ENCODE measurements at regions not wholly inside any gene's neighbourhood (a gene's known extent, or its start where the extent isn't known, plus 50 kb on each side); places are given as distances from the start of the nearest gene placed in this dataset.
"Not testable (repeated sequence)": the region's sequence is repeated elsewhere in the genome, so short reads cannot be mapped to it uniquely, and the experiment has no call there.

DNA sequence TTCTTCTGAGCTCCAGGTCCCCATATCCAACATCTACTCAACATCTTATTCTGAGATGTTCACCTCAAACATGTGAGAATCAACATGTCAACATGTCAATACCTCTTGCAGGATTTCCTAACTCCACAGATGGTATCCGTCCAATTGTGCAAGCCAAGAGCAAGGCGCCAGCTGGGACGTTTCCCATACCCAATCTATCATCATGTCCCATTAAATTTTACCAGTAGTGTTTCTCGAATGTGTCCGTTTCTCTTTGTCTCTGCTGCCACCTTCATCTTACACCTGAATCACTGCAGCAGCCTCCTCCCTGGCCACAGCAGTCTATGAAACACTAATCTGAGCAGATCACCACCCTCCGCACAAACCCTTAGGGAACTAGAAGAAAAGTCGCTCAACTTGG is 78.0 kb upstream of the RPS6KA2 start:
- H3K9me3 ChIP-seq (ENCODE audit: control insufficient read depth in 1 of 2, low read length in 2 of 2), result no peaks in the 10 kb centered on the region
- H3K4me3 ChIP-seq (ENCODE audit: low read depth in 1 of 2, low read length in 2 of 2), result no peak overlapping the region
- H3K4me1 ChIP-seq (ENCODE audit: control insufficient read depth in 1 of 2, insufficient read depth in 2 of 2, low read length in 2 of 2), result peaks cover 0 to 9% of the 10 kb centered on the region in 2 donors
- H3K27me3 ChIP-seq (ENCODE audit: control insufficient read depth in 1 of 2, insufficient read depth in 2 of 2, low read length in 2 of 2), result no peaks in the 10 kb centered on the region
- H3K27ac ChIP-seq (ENCODE audit: low read depth, low read length), result no peak overlapping the region
- no peaks in the 10 kb centered on the region for H3K36me3 ChIP-seq (ENCODE audit: control insufficient read depth in 1 of 2, insufficient read depth in 2 of 2, low read length in 2 of 2)
- H3K9ac ChIP-seq (ENCODE audit: low read depth in 1 of 2, low read length in 2 of 2), result no peak overlapping the region

DNA sequence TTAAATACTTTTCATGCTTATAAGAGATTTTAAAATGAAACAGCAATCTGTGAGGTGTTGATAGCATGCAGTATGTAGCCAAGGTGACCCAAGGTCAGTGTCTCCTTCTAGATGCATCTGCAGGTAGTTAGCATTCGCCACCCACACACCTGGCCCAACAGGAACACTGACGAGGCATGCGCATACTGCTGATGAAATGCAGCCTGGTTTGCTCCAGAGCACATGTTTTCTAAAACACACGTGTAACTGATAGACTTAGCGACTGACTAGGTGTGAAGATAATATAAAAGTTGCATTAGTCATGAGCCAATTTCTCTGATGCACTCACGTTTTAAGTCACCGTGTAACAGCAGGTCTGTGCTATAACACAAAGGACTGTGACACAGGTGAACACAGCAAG is 77.1 kb upstream of the RPS6KA2 start:
- H3K9ac ChIP-seq (ENCODE audit: low read depth in 1 of 2, low read length in 2 of 2), result no peak overlapping the region
- H3K27ac ChIP-seq (ENCODE audit: low read depth, low read length), result no peak overlapping the region
- peaks cover 0 to 9% of the 10 kb centered on the region in 2 donors for H3K4me1 ChIP-seq (ENCODE audit: control insufficient read depth in 1 of 2, insufficient read depth in 2 of 2, low read length in 2 of 2)
- no peaks in the 10 kb centered on the region for H3K9me3 ChIP-seq (ENCODE audit: control insufficient read depth in 1 of 2, low read length in 2 of 2)
- no peak overlapping the region for H3K4me3 ChIP-seq (ENCODE audit: low read depth in 1 of 2, low read length in 2 of 2)
- H3K36me3 ChIP-seq (ENCODE audit: control insufficient read depth in 1 of 2, insufficient read depth in 2 of 2, low read length in 2 of 2), result no peaks in the 10 kb centered on the region
- H3K27me3 ChIP-seq (ENCODE audit: control insufficient read depth in 1 of 2, insufficient read depth in 2 of 2, low read length in 2 of 2), result no peaks in the 10 kb centered on the region

DNA sequence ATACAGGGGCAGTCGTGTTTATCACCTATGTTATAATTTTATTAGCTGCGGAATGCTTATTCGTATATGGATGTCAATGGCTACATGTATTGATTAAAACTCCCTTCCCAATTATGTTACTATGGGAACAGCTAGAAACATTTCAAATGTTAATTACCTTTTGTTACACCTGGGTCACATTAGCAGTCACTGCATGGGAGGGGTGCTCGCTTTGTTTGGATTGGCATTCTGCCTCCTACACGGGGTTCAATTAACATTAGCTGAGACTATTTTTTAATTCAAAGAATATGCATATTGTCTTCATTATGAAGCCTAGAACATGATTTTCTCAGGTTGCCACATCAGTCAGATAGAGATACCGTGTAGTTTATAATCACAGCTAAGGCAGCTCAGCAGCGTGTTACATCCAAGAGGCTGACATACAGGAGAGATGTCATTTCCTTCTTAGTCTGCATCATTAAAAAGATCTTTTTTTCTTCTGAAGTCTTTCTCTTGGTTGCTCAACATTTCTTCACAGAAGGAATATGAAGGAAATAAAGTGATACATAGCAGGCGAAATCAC is 76.2 kb upstream of the RPS6KA2 start:
- Histone ChIP-seq H3K4me3 (ENCODE audit: low read depth in 1 of 2, low read length in 2 of 2) (no peak overlapping the region), H3K27ac (ENCODE audit: low read depth, low read length) (no peak overlapping the region), H3K36me3 (ENCODE audit: control insufficient read depth in 1 of 2, insufficient read depth in 2 of 2, low read length in 2 of 2) (no peaks in the 10 kb centered on the region), H3K9me3 (ENCODE audit: control insufficient read depth in 1 of 2, low read length in 2 of 2) (no peaks in the 10 kb centered on the region), H3K9ac (ENCODE audit: low read depth in 1 of 2, low read length in 2 of 2) (no peak overlapping the region), H3K27me3 (ENCODE audit: control insufficient read depth in 1 of 2, insufficient read depth in 2 of 2, low read length in 2 of 2) (no peaks in the 10 kb centered on the region), H3K4me1 (ENCODE audit: control insufficient read depth in 1 of 2, insufficient read depth in 2 of 2, low read length in 2 of 2) (peaks cover 0 to 9% of the 10 kb centered on the region in 2 donors)

DNA sequence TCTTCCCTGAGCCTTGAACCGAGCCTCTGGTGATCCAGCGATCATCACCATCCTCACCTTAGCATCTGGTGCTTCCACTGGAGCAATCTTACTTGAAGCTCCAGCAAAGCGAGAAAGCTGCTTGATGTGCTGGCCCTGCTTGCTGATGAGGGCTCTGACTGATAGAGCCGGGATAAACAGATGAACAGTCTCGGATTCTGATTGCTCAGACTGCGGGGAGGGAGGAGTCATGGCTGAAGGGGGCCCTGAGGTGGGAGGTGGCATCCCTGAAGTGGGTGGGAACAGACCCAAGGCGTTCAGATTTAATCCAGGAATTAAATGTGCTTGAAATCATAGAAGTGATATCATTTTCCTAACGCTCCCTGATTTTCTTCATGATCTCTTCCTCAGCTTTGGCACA is 74.4 kb upstream of the RPS6KA2 start:
- not testable (repeated sequence) for H3K4me3 ChIP-seq (ENCODE audit: low read depth in 1 of 2, low read length in 2 of 2); H3K9me3 ChIP-seq (ENCODE audit: control insufficient read depth in 1 of 2, low read length in 2 of 2); H3K27me3 ChIP-seq (ENCODE audit: control insufficient read depth in 1 of 2, insufficient read depth in 2 of 2, low read length in 2 of 2); H3K4me1 ChIP-seq (ENCODE audit: control insufficient read depth in 1 of 2, insufficient read depth in 2 of 2, low read length in 2 of 2); H3K9ac ChIP-seq (ENCODE audit: low read depth in 1 of 2, low read length in 2 of 2); H3K27ac ChIP-seq (ENCODE audit: low read depth, low read length); H3K36me3 ChIP-seq (ENCODE audit: control insufficient read depth in 1 of 2, insufficient read depth in 2 of 2, low read length in 2 of 2)

DNA sequence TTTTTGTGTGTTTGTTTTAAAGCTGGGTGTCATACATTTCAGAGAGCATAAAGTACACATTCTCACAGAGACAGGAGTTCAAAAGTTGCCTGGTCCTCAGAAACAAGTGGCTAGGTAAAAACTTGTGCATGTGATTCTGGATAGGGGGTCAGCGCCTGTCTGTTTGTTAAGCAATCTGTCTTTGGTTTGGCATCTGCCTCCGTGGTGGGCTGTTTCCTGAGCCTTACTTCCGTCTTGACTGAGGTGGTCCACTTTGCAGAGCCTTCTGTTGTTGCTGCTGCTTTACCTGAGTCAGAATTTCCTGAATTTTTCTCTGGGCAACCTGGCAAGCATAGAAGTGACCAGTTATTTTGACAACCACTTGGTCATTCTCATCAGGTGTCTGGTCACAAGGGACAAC is 73.8 kb upstream of the RPS6KA2 start:
- not testable (repeated sequence) for H3K4me3 ChIP-seq (ENCODE audit: low read depth in 1 of 2, low read length in 2 of 2); H3K27ac ChIP-seq (ENCODE audit: low read depth, low read length); H3K9me3 ChIP-seq (ENCODE audit: control insufficient read depth in 1 of 2, low read length in 2 of 2); H3K4me1 ChIP-seq (ENCODE audit: control insufficient read depth in 1 of 2, insufficient read depth in 2 of 2, low read length in 2 of 2); H3K27me3 ChIP-seq (ENCODE audit: control insufficient read depth in 1 of 2, insufficient read depth in 2 of 2, low read length in 2 of 2); H3K9ac ChIP-seq (ENCODE audit: low read depth in 1 of 2, low read length in 2 of 2); H3K36me3 ChIP-seq (ENCODE audit: control insufficient read depth in 1 of 2, insufficient read depth in 2 of 2, low read length in 2 of 2)

DNA sequence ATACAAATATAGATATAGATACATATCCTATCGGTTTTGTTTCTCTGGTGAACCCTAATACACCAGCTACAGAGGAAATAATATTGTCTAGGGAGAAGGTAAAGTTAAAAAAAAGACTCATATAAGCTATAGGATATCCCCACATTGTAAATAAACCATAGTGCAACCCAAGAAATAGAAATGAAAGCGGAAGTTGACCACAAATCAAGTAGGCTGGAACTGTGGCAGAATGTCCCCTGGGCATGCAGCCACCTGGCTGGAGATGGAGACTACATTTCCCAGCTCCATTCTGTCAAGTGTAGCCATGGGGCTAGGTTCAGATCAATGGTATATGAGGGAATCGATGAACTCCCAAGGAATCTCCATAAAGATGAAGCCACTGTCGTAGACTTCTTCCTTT is 70.1 kb upstream of the RPS6KA2 start:
- Histone ChIP-seq H3K9me3 (ENCODE audit: control insufficient read depth in 1 of 2, low read length in 2 of 2) (no peaks in the 10 kb centered on the region), H3K27ac (ENCODE audit: low read depth, low read length) (no peak overlapping the region), H3K36me3 (ENCODE audit: control insufficient read depth in 1 of 2, insufficient read depth in 2 of 2, low read length in 2 of 2) (no peaks in the 10 kb centered on the region), H3K27me3 (ENCODE audit: control insufficient read depth in 1 of 2, insufficient read depth in 2 of 2, low read length in 2 of 2) (no peaks in the 10 kb centered on the region), H3K9ac (ENCODE audit: low read depth in 1 of 2, low read length in 2 of 2) (no peak overlapping the region), H3K4me1 (ENCODE audit: control insufficient read depth in 1 of 2, insufficient read depth in 2 of 2, low read length in 2 of 2) (no peaks in the 10 kb centered on the region), H3K4me3 (ENCODE audit: low read depth in 1 of 2, low read length in 2 of 2) (no peak overlapping the region)

DNA sequence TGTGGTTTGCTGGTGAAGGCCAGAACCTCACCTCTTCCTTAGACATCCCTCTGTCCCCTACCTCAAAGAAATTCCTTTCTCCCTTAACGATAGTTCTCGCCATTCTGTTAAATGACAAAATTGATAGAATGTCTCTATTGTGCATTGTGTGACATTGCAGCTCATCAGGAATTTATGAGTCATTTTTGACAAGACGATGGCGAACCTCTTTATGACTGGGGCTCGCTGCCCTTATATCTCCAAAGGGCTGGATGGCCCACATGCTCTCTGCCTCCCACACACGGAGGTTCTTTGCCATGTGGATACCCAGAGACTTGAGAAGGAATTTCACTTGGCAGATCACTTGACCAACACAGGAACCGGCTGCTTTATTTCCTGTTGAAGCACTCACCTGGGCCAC is 66.8 kb upstream of the RPS6KA2 start:
- H3K27me3 ChIP-seq (ENCODE audit: control insufficient read depth in 1 of 2, insufficient read depth in 2 of 2, low read length in 2 of 2), result no peaks in the 10 kb centered on the region
- no peaks in the 10 kb centered on the region for H3K9me3 ChIP-seq (ENCODE audit: control insufficient read depth in 1 of 2, low read length in 2 of 2)
- H3K4me1 ChIP-seq (ENCODE audit: control insufficient read depth in 1 of 2, insufficient read depth in 2 of 2, low read length in 2 of 2), result no peaks in the 10 kb centered on the region
- H3K27ac ChIP-seq (ENCODE audit: low read depth, low read length), result no peak overlapping the region
- H3K9ac ChIP-seq (ENCODE audit: low read depth in 1 of 2, low read length in 2 of 2), result no peak overlapping the region
- no peaks in the 10 kb centered on the region for H3K36me3 ChIP-seq (ENCODE audit: control insufficient read depth in 1 of 2, insufficient read depth in 2 of 2, low read length in 2 of 2)
- no peak overlapping the region for H3K4me3 ChIP-seq (ENCODE audit: low read depth in 1 of 2, low read length in 2 of 2)

DNA sequence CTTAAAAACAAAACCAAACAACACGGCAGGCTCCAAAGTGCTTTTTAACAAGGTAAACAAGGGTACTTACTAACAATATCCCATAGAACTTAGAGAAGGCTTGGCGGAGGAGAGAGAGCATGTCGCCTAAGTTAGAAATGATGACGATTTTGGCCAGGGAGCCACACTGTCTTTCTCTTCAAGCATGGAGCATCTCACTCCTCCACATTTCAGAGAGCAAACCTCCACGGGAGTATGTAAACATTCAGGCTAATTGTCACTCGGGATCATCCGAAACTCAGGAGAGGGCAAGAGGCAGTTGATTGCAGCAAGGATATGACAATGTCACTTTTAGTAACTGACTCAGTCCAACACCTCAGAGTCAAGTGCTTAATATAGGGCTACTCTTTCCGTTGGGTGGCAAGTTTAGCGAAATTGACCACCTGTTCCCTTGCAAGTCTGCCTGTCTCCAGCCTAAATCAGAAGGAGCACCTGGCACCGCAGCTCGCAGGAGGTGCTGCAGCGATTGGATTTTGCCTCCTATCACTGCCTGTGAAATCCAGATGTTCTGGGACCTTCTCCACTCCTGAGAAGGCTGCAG is 65.8 kb upstream of the RPS6KA2 start:
- Histone ChIP-seq H3K4me1 (ENCODE audit: control insufficient read depth in 1 of 2, insufficient read depth in 2 of 2, low read length in 2 of 2) (no peaks in the 10 kb centered on the region), H3K4me3 (ENCODE audit: low read depth in 1 of 2, low read length in 2 of 2) (no peak overlapping the region), H3K27me3 (ENCODE audit: control insufficient read depth in 1 of 2, insufficient read depth in 2 of 2, low read length in 2 of 2) (peaks cover 0 to under 1% of the 10 kb centered on the region in 2 donors), H3K9me3 (ENCODE audit: control insufficient read depth in 1 of 2, low read length in 2 of 2) (no peaks in the 10 kb centered on the region), H3K36me3 (ENCODE audit: control insufficient read depth in 1 of 2, insufficient read depth in 2 of 2, low read length in 2 of 2) (no peaks in the 10 kb centered on the region), H3K27ac (ENCODE audit: low read depth, low read length) (no peak overlapping the region), H3K9ac (ENCODE audit: low read depth in 1 of 2, low read length in 2 of 2) (no peak overlapping the region)

DNA sequence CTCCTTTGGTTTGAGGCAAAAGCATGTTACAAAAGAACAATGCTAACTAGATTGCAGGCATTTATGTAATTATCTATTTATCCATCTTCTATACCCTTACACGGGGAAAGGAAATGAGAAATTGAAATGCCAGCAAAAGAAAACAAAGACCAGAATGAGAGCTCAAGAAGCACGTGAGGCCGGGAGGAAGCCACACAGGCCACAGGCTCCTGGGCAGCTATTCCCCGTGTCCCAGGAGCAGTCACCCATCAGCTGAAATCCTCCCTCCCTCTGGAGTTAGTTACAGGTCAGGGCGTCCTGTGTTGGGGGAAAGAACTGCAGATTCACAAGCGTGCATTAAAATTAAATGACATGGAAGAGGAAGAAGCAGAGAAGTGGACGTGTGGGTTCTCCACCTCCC is 64.7 kb upstream of the RPS6KA2 start:
- no peaks in the 10 kb centered on the region for H3K4me1 ChIP-seq (ENCODE audit: control insufficient read depth in 1 of 2, insufficient read depth in 2 of 2, low read length in 2 of 2)
- peaks cover 0 to 8% of the 10 kb centered on the region in 2 donors for H3K27me3 ChIP-seq (ENCODE audit: control insufficient read depth in 1 of 2, insufficient read depth in 2 of 2, low read length in 2 of 2)
- H3K4me3 ChIP-seq (ENCODE audit: low read depth in 1 of 2, low read length in 2 of 2), result no peak overlapping the region
- H3K9me3 ChIP-seq (ENCODE audit: control insufficient read depth in 1 of 2, low read length in 2 of 2), result no peaks in the 10 kb centered on the region
- no peaks in the 10 kb centered on the region for H3K36me3 ChIP-seq (ENCODE audit: control insufficient read depth in 1 of 2, insufficient read depth in 2 of 2, low read length in 2 of 2)
- no peak overlapping the region for H3K9ac ChIP-seq (ENCODE audit: low read depth in 1 of 2, low read length in 2 of 2)
- H3K27ac ChIP-seq (ENCODE audit: low read depth, low read length), result no peak overlapping the region

DNA sequence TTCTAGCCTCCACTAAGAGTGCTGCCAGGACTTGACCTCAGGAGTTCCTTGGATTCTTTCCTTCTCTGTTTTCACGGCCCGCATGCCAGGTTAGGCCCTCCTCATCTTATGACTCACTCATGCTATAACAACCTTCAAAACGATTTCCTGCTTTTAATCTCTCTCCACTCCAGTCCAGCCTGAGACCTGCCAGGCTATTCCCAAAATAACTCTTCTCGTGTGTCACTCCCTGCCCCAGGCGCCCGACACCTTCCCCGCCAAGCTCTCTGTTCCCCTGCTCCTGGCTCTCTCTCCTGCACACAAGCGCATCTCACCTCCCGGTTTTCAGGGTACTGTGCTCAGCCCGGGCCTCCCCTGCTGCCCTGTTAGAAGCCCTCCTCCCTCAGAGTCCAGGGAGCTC is 64.1 kb upstream of the RPS6KA2 start:
- Histone ChIP-seq H3K27me3 (ENCODE audit: control insufficient read depth in 1 of 2, insufficient read depth in 2 of 2, low read length in 2 of 2) (peaks cover 0 to 8% of the 10 kb centered on the region in 2 donors), H3K9ac (ENCODE audit: low read depth in 1 of 2, low read length in 2 of 2) (no peak overlapping the region), H3K27ac (ENCODE audit: low read depth, low read length) (no peak overlapping the region), H3K36me3 (ENCODE audit: control insufficient read depth in 1 of 2, insufficient read depth in 2 of 2, low read length in 2 of 2) (no peaks in the 10 kb centered on the region), H3K9me3 (ENCODE audit: control insufficient read depth in 1 of 2, low read length in 2 of 2) (no peaks in the 10 kb centered on the region), H3K4me3 (ENCODE audit: low read depth in 1 of 2, low read length in 2 of 2) (no peak overlapping the region), H3K4me1 (ENCODE audit: control insufficient read depth in 1 of 2, insufficient read depth in 2 of 2, low read length in 2 of 2) (no peaks in the 10 kb centered on the region)

DNA sequence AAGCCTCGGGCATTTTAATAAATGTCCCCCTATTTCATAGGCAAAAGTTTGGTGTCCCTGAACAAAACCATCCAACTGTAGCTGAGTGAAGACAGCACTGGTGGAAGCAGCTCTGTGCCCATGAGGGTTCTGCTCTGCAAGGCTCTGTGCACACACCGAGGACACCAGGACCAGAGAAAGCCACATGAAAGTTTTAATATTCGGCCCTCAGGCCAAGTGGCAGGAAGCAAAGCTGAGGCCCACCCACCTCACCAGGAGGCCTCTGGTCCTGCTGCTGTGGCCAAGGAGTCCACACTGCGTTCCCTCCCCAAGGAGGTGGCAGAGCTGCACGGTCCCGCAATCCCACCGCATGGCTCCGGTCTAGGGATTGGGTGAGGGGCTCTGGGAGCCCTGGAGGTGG is 62.6 kb upstream of the RPS6KA2 start:
- H3K4me1 ChIP-seq (ENCODE audit: control insufficient read depth in 1 of 2, insufficient read depth in 2 of 2, low read length in 2 of 2), result no peaks in the 10 kb centered on the region
- H3K27me3 ChIP-seq (ENCODE audit: control insufficient read depth in 1 of 2, insufficient read depth in 2 of 2, low read length in 2 of 2), result peaks cover 0 to 8% of the 10 kb centered on the region in 2 donors
- H3K4me3 ChIP-seq (ENCODE audit: low read depth in 1 of 2, low read length in 2 of 2), result no peak overlapping the region
- no peak overlapping the region for H3K27ac ChIP-seq (ENCODE audit: low read depth, low read length)
- no peaks in the 10 kb centered on the region for H3K36me3 ChIP-seq (ENCODE audit: control insufficient read depth in 1 of 2, insufficient read depth in 2 of 2, low read length in 2 of 2)
- H3K9me3 ChIP-seq (ENCODE audit: control insufficient read depth in 1 of 2, low read length in 2 of 2), result no peaks in the 10 kb centered on the region
- H3K9ac ChIP-seq (ENCODE audit: low read depth in 1 of 2, low read length in 2 of 2), result no peak overlapping the region
